HFF-Myc (cell line): ENCODE measurements at regions not wholly inside any gene's neighbourhood (a gene's known extent, or its start where the extent isn't known, plus 50 kb on each side); places are given as distances from the start of the nearest gene placed in this dataset.

ENCODE experiments used
- DNase-seq: peaks from one replicate; pipeline ENCODE4 v3.0.0-alpha.2; 2011; ENCODE audit warnings: low read depth; ENCODE audit errors: extremely low read depth
- H3K4me3 ChIP-seq: replicated peaks from 2 replicates; pipeline ENCODE4 v1.5.1; 2011; ENCODE audit warnings: low read depth, mild to moderate bottlenecking, control low read depth, low read length
- CTCF ChIP-seq: IDR thresholded peaks from 2 replicates; pipeline ENCODE4 v1.5.1; 2012; ENCODE audit warnings: mild to moderate bottlenecking, low read depth, low read length, control low read depth; ENCODE audit errors: missing control alignments

- no peak overlapping the region for H3K4me3 ChIP-seq
- no peak for TF ChIP-seq CTCF
- no peak for DNase-seq
Measured at GRCh38 chr5:62727184-62727583, 148.6 kb downstream of the LRRC70 start.

GRCh38 chr5:62722360-62722759 lies 143.7 kb downstream of the LRRC70 start:
- TF ChIP-seq CTCF: no peak
- no peak overlapping the region for H3K4me3 ChIP-seq
- DNase-seq: no peak

GRCh38 chr5:62720031-62720441 lies 141.4 kb downstream of the LRRC70 start:
- no peak for TF ChIP-seq CTCF

GRCh38 chr5:62719061-62719720 lies 140.6 kb downstream of the LRRC70 start:
- no peak for DNase-seq
- H3K4me3 ChIP-seq: no peak overlapping the region
- TF ChIP-seq CTCF: no peak

More at GRCh38 chr5:62720031-62720441, 141.4 kb downstream of the LRRC70 start:
- DNase-seq: peak; percentile 12
- H3K4me3 ChIP-seq: no peak overlapping the region

- no peak overlapping the region for H3K4me3 ChIP-seq
- no peak for TF ChIP-seq CTCF
- DNase-seq: no peak
Measured at GRCh38 chr5:62718324-62718723, 139.7 kb downstream of the LRRC70 start.

- DNase-seq: no peak
- H3K4me3 ChIP-seq: no peak overlapping the region
- no peak for TF ChIP-seq CTCF
Measured at GRCh38 chr5:62717301-62717933, 138.8 kb downstream of the LRRC70 start.

GRCh38 chr5:62714296-62714695 lies 135.7 kb downstream of the LRRC70 start:
- DNase-seq: no peak
- no peak for TF ChIP-seq CTCF
- H3K4me3 ChIP-seq: no peak overlapping the region
